Small intestine (tissue), 7 donors: ENCODE measurements at regions not wholly inside any gene's neighbourhood (a gene's known extent, or its start where the extent isn't known, plus 50 kb on each side); places are given as distances from the start of the nearest gene placed in this dataset.
"Not testable (repeated sequence)": the region's sequence is repeated elsewhere in the genome, so short reads cannot be mapped to it uniquely, and the experiment has no call there.

Experiments
- DNase-seq, 2 donors: peaks; one replicate each; pipeline versions ENCODE4 v3.0.0 to v3.0.0-alpha.2; 2013
- FAIRE-seq: peaks from 2 replicates; lab custom pipeline; 2012; peaks lifted over from hg19 to GRCh38; lab: Jason Lieb, UNC
- H3K27ac ChIP-seq, 3 donors: one replicate each; pipeline ENCODE4 v1.5.1; 2013; ENCODE audit warnings: low read length in 2 of 3, mild to moderate bottlenecking in 2 of 3, control low read depth in 1 of 3, inconsistent platforms in 1 of 3, low read depth in 1 of 3, moderate library complexity in 1 of 3
- H3K27me3 ChIP-seq, 3 donors: one replicate each; pipeline ENCODE4 v1.6.1; 2013; ENCODE audit warnings: low read length in 3 of 3, inconsistent platforms in 1 of 3; ENCODE audit not compliant: control insufficient read depth in 3 of 3, insufficient read depth in 3 of 3
- H3K36me3 ChIP-seq, 3 donors: one replicate each; pipeline ENCODE4 v1.6.1; 2013; ENCODE audit warnings: low read length in 3 of 3, inconsistent platforms in 1 of 3, low read depth in 1 of 3, mild to moderate bottlenecking in 1 of 3, moderate library complexity in 1 of 3; ENCODE audit not compliant: control insufficient read depth in 3 of 3, insufficient read depth in 2 of 3
- H3K4me1 ChIP-seq, 3 donors: one replicate each; pipeline ENCODE4 v1.6.1; 2013; ENCODE audit warnings: low read length in 2 of 3, inconsistent platforms in 1 of 3, low read depth in 1 of 3, mild to moderate bottlenecking in 1 of 3, moderate library complexity in 1 of 3; ENCODE audit not compliant: control insufficient read depth in 3 of 3, insufficient read depth in 2 of 3
- H3K4me3 ChIP-seq, 3 donors: one replicate each; pipeline ENCODE4 v1.5.1; 2013; ENCODE audit warnings: low read length in 3 of 3, control low read depth in 1 of 3, inconsistent platforms in 1 of 3, low read depth in 1 of 3, mild to moderate bottlenecking in 1 of 3, moderate library complexity in 1 of 3
- H3K9me3 ChIP-seq, 2 donors: one replicate each; pipeline ENCODE4 v1.6.1; 2013; ENCODE audit warnings: low read depth in 1 of 2, low read length in 1 of 2; ENCODE audit not compliant: control insufficient read depth in 2 of 2, insufficient read depth in 1 of 2
- WGBS, 3 donors: extraction: QIAGEN DNeasy Blood & Tissue Kit; methylation state at CpG; one replicate each; pipeline ENCODE4 v1.1.7; 2013; 5-methylcytosine and 5-hydroxymethylcytosine counted together
- donor health status: healthy with polysubstance abuse.
- donor health status: control.
- donor health status: control.
- donor health status: Bipolar disorder and iron deficiency.
- donor health status: healthy.

- H3K9me3 ChIP-seq, result no peaks in the 10 kb centered on the region
- 87 to 89% (median 89%) methylated on average over 3 of the region's 3 CpGs for WGBS, 3 donors
- no peak for FAIRE-seq
- H3K4me1 ChIP-seq, result no peaks in the 10 kb centered on the region
- DNase-seq, result no peak
- H3K27ac ChIP-seq, result no peak overlapping the region
- H3K4me3 ChIP-seq, result no peak overlapping the region
- H3K36me3 ChIP-seq, result no peaks in the 10 kb centered on the region
- no peaks in the 10 kb centered on the region for H3K27me3 ChIP-seq
These were observed 71.7 kb upstream of the CHORDC1 start for GRCh38 chr11:90294526-90294925.

- FAIRE-seq, result no peak
- Histone ChIP-seq H3K36me3 (no peaks in the 10 kb centered on the region), H3K9me3 (no peaks in the 10 kb centered on the region), H3K27ac (no peak overlapping the region), H3K4me3 (no peak overlapping the region), H3K27me3 (no peaks in the 10 kb centered on the region), H3K4me1 (no peaks in the 10 kb centered on the region)
- 65 to 86% (median 81%) methylated on average over 2 of the region's 2 CpGs for WGBS, 3 donors
- no peak for DNase-seq
These were observed 71.2 kb upstream of the CHORDC1 start for GRCh38 chr11:90294091-90294490.

- FAIRE-seq, result no peak
- DNase-seq, result peak in 1 of 2 donors; percentile 3
- Histone ChIP-seq H3K27ac (no peak overlapping the region), H3K27me3 (no peaks in the 10 kb centered on the region), H3K9me3 (no peaks in the 10 kb centered on the region), H3K4me3 (no peak overlapping the region), H3K36me3 (no peaks in the 10 kb centered on the region), H3K4me1 (no peaks in the 10 kb centered on the region)
- WGBS, 3 donors, result 45 to 49% (median 46%) methylated on average over 3 of the region's 3 CpGs
These were observed 65.5 kb upstream of the CHORDC1 start for GRCh38 chr11:90288212-90288821.

- no peaks in the 10 kb centered on the region for H3K36me3 ChIP-seq
These were observed 63.8 kb upstream of the CHORDC1 start for GRCh38 chr11:90286640-90287039.

GRCh38 chr11:90284171-90284570 lies 61.3 kb upstream of the CHORDC1 start:
- DNase-seq, result no peak
- no peak overlapping the region for H3K4me3 ChIP-seq
- no peaks in the 10 kb centered on the region for H3K4me1 ChIP-seq
- peaks cover 0 to 2% of the 10 kb centered on the region in 2 donors for H3K9me3 ChIP-seq
- H3K27me3 ChIP-seq, result no peaks in the 10 kb centered on the region
- H3K27ac ChIP-seq, result no peak overlapping the region
- no peak for FAIRE-seq
- WGBS, 3 donors, result 65 to 79% (median 66%) methylated on average over 1 of the region's 1 CpG
- H3K36me3 ChIP-seq, result no peaks in the 10 kb centered on the region

More at GRCh38 chr11:90286640-90287039, 63.8 kb upstream of the CHORDC1 start:
- Histone ChIP-seq H3K9me3 (no peaks in the 10 kb centered on the region), H3K27ac (no peak overlapping the region), H3K4me3 (no peak overlapping the region), H3K27me3 (no peaks in the 10 kb centered on the region), H3K4me1 (no peaks in the 10 kb centered on the region)
- WGBS, 3 donors, result 68 to 89% (median 87%) methylated on average over 2 of the region's 2 CpGs
- FAIRE-seq (no peak), DNase-seq (no peak)

GRCh38 chr11:90282551-90283071 lies 59.8 kb upstream of the CHORDC1 start:
- H3K36me3 ChIP-seq, DNase-seq, H3K27me3 ChIP-seq, H3K4me1 ChIP-seq, H3K4me3 ChIP-seq, H3K9me3 ChIP-seq, FAIRE-seq, H3K27ac ChIP-seq: not testable (repeated sequence)
- WGBS, 3 donors, result 87 to 93% (median 88%) methylated on average over 13 of the region's 13 CpGs

GRCh38 chr11:90274362-90274761 lies 51.5 kb upstream of the CHORDC1 start:
- FAIRE-seq (no peak), DNase-seq (no peak)
- H3K9me3 ChIP-seq, result no peaks in the 10 kb centered on the region
- no peaks in the 10 kb centered on the region for H3K27me3 ChIP-seq
- 83 to 90% (median 83%) methylated on average over 4 of the region's 4 CpGs for WGBS, 3 donors
- no peak overlapping the region for H3K27ac ChIP-seq
- H3K4me1 ChIP-seq, result no peaks in the 10 kb centered on the region
- no peak overlapping the region for H3K4me3 ChIP-seq
- no peaks in the 10 kb centered on the region for H3K36me3 ChIP-seq
